Activated CD8-positive, alpha-beta memory T cell treated with anti-CD3 and anti-CD28 coated beads, Interleukin-2, amount 50 U/mL, for 4 hours (primary cell): ENCODE measurements at regions not wholly inside any gene's neighbourhood (a gene's known extent, or its start where the extent isn't known, plus 50 kb on each side); places are given as distances from the start of the nearest gene placed in this dataset.
"Not testable (repeated sequence)": the region's sequence is repeated elsewhere in the genome, so short reads cannot be mapped to it uniquely, and the experiment has no call there.

Experiments used
- DNase-seq: peaks from one replicate; pipeline ENCODE4 v3.0.0-alpha.2; 2020

DNA sequence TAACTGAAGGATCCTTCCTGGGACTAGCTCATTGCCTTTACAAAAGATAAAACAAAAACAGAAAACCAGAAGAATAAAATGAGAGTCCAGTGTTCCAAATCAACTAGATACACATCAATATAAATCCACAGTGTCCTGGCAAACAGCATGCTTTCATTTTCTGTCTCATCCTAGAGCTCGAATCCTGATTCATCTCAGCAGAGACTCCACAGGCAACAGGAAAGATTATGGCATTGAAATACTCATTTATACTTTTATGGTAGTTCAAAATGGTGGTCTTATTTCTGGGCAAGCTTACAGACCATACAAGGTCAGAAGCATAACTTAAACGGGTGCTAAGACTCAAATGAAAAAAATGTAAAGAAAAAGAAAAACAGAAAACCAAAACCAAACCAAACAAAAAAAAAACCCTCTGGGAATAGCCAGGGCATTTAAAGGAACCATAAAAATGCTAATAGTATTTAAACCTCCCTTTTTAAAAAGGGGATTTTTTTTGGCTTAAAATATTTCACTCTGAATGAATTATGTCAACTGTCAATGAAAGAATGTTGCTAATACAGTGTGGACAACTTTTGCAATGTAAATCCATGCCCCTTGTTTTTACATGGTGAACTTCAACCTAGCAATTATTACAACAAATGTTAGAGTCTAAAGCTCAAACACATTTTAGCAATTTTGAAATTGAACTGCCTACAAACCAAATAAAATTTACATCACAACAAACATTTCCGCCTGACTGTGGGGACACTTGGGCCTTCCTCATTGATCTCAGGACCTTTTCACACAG, 57.9 kb downstream of the GPR101 start:
- no peak for DNase-seq

GRCh38 chrX:136967966-136968365, 65.8 kb downstream of the GPR101 start:
- DNase-seq, result no peak

DNA sequence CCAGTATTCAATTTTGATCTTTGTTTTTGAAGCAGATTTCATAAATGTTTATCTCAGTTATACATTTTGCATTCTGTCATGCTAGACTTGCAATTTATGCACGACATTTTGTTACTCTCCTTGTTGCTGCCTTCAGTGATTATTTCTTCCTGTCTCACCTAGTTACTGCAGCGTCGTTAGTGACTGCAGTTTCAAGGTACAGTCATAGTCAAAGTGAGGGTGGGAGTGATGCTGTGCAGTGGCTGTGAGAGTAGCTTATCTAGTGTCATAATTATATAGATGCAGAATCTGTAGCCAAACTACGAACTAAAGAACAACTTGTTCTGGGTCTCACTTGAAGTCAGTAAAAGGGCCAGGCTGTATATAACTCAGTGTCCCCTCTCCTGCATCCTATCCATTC, 69.8 kb downstream of the GPR101 start:
- no peak for DNase-seq

- no peak for DNase-seq
These were observed 72.1 kb downstream of the GPR101 start for GRCh38 chrX:136961594-136962135.

GRCh38 chrX:136954930-136955329, 74.4 kb upstream of the RBMX start:
- no peak for DNase-seq

DNA sequence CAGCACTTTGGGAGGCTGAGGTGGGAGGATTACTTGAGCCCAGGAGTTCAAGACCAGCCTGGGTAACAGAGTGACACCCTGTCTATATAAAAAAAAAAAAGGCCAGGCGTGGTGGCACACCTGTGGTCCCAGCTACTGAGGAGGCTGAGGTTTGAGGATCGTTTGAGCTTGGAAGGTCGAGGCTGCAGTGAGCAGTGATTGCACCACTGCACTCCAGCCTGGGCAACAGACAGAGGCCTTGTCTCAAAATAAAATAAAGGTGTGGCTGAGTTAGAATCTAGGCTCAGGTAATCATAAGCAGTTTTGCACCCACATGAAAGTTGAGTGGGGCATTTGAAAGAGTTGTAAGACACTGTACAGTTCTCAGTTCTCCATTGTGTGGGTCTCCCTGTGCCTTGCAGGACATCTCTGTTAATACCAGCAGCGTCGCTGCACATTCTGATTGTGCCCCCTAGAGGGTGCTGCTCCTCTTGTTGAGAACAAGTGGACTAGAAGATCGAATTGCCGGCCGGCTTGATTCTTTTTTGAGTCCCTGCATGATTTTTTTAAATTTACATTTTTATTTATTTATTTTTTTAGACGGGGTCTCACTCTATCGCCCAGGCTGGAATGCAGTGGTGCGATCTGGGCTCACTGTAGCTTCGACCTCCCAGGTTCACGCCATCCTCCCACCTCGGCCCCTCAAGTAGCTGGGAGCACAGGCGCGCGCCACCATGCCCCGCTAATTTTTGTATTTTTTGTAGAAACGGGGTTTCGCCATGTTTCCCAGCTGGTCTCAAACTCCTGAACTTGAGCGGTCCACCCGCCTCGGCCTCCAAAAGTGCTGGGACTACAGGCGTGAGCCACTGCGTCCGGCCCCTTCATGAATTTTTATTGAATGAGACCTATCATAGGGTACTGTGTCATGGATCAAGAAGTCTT, 73.6 kb upstream of the RBMX start:
- DNase-seq, result peak; percentile 45

- no peak for DNase-seq
These were observed 69.7 kb upstream of the RBMX start for GRCh38 chrX:136950211-136950610.

DNA sequence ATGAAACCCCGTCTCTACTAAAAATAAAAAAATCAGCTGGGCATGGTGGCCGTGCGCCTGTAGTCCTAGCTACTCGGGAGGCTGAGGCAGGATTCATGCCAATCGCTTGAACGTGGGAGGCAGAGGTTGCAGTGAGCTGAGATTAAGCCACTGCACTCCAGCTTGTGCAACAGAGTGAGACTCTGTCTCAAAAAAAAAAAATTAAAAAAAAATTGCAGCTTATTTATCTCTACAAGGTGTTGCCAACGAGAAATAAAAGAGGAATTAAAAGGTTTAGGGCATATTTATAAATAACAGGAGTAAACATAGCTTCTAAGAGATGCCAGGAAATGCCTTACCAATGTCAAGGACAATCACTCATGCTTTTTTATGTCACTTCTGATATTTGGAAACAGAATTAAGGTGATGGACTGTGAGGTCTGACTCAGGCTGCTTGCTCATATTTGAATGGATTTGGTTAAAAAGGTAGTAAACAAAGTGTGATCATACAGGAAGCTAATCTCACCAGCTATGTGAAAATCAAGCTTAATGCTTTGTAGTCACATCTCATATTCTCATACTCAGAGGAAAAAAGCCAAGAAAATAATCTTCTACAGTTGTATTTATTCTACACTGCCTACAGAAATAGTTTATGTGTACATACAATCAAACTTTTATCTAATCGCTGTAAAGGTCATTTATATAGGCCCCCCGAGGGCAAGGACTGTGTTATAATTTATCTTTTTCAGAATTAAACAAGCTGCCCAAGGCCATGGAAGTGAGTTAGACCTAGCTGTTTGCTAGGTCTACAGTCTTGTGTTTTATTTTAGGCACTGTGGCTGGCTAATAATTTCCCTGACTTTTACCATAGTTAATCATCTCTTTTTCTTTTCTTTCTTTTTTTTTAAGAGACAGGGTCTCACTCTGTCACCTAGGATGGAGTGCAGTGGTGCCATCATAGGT, 61.1 kb upstream of the RBMX start:
- no peak for DNase-seq

DNA sequence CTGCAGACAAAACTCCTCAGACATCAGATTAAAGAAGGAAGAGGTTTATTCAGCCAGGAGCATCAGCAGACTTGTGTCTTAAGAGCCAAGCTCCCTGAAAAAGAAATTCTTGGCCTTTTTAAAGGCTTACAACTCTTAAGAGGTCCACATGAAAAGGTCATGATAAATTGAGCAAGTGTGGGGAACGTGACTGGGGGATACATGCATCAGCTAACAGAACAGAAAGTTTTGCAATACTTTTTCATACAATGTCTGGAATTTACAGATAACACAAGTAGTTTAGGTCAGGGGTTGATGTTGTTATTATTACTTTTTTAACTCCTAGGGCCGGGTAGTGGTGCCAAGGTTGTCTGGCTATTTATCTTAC, 55.6 kb upstream of the RBMX start:
- DNase-seq, result no peak

- not testable (repeated sequence) for DNase-seq
These were observed 55.1 kb upstream of the RBMX start for GRCh38 chrX:136935533-136936182.

DNA sequence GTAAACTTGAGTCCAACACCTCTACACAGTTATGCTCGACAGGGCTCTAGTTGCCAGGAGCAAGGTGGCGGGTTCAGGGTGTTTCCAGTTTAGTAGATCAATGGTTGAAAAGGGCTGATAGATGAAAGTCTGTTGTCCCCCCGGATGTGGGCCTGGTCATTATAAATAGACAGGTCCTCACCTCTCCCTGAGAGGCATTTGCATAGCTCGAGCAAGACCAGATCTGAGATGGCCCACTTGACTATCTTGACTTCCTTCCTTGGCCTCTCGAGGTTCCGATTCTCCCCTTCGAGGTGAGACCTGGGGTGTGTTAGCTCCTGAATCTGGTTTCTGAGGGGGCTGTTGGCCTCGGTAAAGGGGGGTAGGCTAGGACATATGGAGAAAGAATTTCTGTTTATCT, 54.1 kb upstream of the RBMX start:
- DNase-seq, result not testable (repeated sequence)

- no peak for DNase-seq
These were observed 53.2 kb upstream of the RBMX start for GRCh38 chrX:136933611-136934145.

- no peak for DNase-seq
These were observed 51.1 kb upstream of the RBMX start for GRCh38 chrX:136931661-136932060.
